Glutamatergic neuron (in vitro differentiated cells): ENCODE measurements at regions not wholly inside any gene's neighbourhood (a gene's known extent, or its start where the extent isn't known, plus 50 kb on each side); places are given as distances from the start of the nearest gene placed in this dataset.

Source experiments
- DNase-seq: peaks from one replicate; pipeline ENCODE4 v3.0.0; 2022
- H3K27ac Mint-ChIP-seq: one replicate; pipeline ENCODE4 v1.8.0; 2020; ENCODE audit warnings: mild to moderate bottlenecking, mixed read lengths, inconsistent platforms; ENCODE audit not compliant: unreplicated experiment
- H3K27me3 Mint-ChIP-seq: one replicate; pipeline ENCODE4 v1.8.0; 2020; ENCODE audit warnings: mild to moderate bottlenecking, moderate library complexity, mixed read lengths, inconsistent platforms; ENCODE audit not compliant: unreplicated experiment
- H3K36me3 Mint-ChIP-seq: one replicate; pipeline ENCODE4 v1.8.0; 2020; ENCODE audit warnings: mild to moderate bottlenecking, mixed read lengths, inconsistent platforms; ENCODE audit not compliant: unreplicated experiment
- H3K4me1 Mint-ChIP-seq: one replicate; pipeline ENCODE4 v1.8.0; 2020; ENCODE audit warnings: mild to moderate bottlenecking, low read depth, mixed read lengths, inconsistent platforms; ENCODE audit not compliant: unreplicated experiment
- H3K4me3 Mint-ChIP-seq: one replicate; pipeline ENCODE4 v1.8.0; 2020; ENCODE audit warnings: mild to moderate bottlenecking, mixed read lengths, inconsistent platforms; ENCODE audit not compliant: unreplicated experiment
- H3K9me3 Mint-ChIP-seq: one replicate; pipeline ENCODE4 v1.8.0; 2020; ENCODE audit warnings: mild to moderate bottlenecking, moderate library complexity, mixed read lengths, inconsistent platforms; ENCODE audit not compliant: unreplicated experiment
- TF ChIP-seq, protein P1 (sequence below): fragments of 200-600 bp; sonication (generic); IDR thresholded peaks from one replicate; pipeline ENCODE4 v1.5.0; 2021; ENCODE audit not compliant: partially characterized antibody, unreplicated experiment

DNA sequence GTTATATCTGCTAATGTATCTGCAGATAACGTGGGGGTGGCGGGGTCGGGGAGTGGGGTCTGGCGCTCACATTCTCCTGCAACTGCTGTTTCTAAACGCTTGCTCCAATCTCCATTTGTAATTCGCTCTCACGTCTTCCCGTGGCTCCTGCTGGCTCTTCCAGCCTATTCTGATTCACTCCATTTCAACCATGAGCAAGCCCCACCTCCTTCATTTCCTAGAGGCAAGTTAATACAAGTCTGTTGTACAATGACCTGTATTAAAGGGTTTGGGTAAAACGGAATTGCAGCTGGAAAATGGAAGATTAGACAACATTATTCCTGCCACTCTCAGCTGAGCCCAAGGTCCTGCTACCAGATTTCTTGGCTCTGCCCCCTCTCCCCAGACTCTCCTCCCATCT, 132.3 kb downstream of the CSNK2A3 start:
- no peaks in the 10 kb centered on the region for H3K9me3 Mint-ChIP-seq
- TF ChIP-seq, protein P1, sequence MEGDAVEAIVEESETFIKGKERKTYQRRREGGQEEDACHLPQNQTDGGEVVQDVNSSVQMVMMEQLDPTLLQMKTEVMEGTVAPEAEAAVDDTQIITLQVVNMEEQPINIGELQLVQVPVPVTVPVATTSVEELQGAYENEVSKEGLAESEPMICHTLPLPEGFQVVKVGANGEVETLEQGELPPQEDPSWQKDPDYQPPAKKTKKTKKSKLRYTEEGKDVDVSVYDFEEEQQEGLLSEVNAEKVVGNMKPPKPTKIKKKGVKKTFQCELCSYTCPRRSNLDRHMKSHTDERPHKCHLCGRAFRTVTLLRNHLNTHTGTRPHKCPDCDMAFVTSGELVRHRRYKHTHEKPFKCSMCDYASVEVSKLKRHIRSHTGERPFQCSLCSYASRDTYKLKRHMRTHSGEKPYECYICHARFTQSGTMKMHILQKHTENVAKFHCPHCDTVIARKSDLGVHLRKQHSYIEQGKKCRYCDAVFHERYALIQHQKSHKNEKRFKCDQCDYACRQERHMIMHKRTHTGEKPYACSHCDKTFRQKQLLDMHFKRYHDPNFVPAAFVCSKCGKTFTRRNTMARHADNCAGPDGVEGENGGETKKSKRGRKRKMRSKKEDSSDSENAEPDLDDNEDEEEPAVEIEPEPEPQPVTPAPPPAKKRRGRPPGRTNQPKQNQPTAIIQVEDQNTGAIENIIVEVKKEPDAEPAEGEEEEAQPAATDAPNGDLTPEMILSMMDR = no peak
- no peaks in the 10 kb centered on the region for H3K4me1 Mint-ChIP-seq
- DNase-seq = no peak
- no peak overlapping the region for H3K4me3 Mint-ChIP-seq
- no peaks in the 10 kb centered on the region for H3K27me3 Mint-ChIP-seq
- no peaks in the 10 kb centered on the region for H3K36me3 Mint-ChIP-seq
- H3K27ac Mint-ChIP-seq = no peak overlapping the region

DNA sequence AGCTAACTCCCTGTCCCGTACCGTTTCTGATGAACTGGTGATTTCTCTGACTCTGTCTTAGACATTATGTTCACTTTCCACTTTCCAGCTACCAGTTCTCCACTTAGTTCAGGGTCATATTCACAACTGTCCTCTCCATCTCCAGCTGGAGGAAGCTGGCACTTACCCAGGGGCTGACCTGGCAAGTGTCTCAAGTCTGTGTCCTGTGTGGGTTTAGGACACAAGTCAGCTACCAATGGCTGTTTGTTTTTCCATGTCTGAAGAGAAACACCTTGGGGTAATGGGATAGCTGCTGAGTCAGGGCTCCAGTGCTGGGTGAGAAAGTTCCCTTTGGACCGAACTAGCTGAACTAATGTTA, 134.4 kb downstream of the CSNK2A3 start:
- TF ChIP-seq, protein P1 = no peak
- Mint-ChIP-seq H3K36me3 (no peaks in the 10 kb centered on the region), H3K4me3 (no peak overlapping the region), H3K27ac (no peak overlapping the region), H3K9me3 (no peaks in the 10 kb centered on the region), H3K4me1 (no peaks in the 10 kb centered on the region), H3K27me3 (peaks cover 4% of the 10 kb centered on the region)
- DNase-seq = no peak

DNA sequence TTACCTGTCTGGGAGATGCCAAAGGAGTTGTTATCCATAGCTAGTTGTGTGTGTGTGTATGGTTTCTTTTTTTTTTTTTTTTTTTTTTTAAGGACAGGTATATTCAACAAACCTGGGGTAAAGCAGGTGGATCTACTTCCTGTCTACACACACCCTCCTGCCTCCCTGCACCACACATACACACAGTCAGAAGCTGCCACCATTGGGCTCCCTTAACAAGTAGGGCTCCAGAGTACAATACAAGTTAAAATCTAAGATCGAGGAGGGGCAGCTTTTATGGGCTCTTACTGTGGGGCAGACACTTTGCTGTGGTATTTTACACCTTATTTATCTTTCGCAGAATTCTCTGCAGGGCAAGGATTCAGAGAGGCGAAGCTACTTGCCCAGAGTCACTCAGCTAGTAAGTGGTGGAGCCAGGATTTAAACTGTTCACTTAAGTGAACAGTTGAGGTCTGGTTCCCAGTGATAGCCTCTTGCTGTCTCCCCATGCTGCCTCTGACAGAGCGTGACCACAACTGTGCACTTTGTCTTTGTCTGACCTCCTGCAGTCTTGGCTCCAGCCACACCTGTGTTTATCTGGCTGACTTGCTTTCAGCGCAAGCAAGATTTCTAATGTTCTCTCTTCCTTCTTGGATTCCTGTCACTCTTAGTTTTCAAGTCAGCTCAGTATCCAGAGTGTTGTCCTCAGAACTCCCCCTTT, 135.0 kb downstream of the CSNK2A3 start:
- no peak overlapping the region for H3K4me3 Mint-ChIP-seq
- H3K27ac Mint-ChIP-seq = no peak overlapping the region
- peaks cover 4% of the 10 kb centered on the region for H3K27me3 Mint-ChIP-seq
- H3K4me1 Mint-ChIP-seq = no peaks in the 10 kb centered on the region
- TF ChIP-seq, protein P1 = no peak
- H3K36me3 Mint-ChIP-seq = no peaks in the 10 kb centered on the region
- no peaks in the 10 kb centered on the region for H3K9me3 Mint-ChIP-seq
- no peak for DNase-seq

DNA sequence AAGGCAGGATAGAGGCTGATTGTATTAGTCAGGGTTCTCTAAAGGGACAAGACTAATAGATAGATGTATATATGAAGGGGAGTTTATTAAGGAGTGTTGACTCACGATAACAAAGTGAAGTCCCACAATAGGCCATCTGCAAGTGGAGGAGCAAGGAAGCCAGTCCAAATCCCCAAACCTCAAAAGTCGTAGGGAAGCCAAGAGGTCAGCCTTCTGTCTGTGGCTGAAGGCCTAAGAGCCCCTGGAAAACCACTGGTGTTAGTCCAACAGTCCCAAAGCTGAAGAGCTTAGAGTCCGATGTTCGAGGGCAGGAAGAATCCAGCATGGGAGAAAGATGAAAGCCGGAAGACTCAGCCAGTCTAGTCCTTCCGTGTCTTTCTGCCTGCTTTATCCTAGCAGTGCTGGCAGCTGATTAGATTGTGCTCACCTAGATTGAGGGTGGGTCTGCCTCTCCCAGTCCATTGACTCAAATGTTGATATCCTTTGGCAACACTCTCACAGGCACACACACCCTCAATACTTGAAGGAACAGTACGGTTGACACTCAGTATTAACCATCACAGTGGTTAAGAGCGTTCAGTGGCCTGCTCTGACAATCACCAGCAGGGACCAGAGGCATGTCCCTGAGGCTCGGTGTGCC, 135.6 kb downstream of the CSNK2A3 start:
- H3K36me3 Mint-ChIP-seq = no peaks in the 10 kb centered on the region
- H3K9me3 Mint-ChIP-seq = no peaks in the 10 kb centered on the region
- no peak overlapping the region for H3K27ac Mint-ChIP-seq
- no peak overlapping the region for H3K4me3 Mint-ChIP-seq
- TF ChIP-seq, protein P1 = no peak
- H3K4me1 Mint-ChIP-seq = no peaks in the 10 kb centered on the region
- DNase-seq = no peak
- peaks cover 4% of the 10 kb centered on the region for H3K27me3 Mint-ChIP-seq

DNA sequence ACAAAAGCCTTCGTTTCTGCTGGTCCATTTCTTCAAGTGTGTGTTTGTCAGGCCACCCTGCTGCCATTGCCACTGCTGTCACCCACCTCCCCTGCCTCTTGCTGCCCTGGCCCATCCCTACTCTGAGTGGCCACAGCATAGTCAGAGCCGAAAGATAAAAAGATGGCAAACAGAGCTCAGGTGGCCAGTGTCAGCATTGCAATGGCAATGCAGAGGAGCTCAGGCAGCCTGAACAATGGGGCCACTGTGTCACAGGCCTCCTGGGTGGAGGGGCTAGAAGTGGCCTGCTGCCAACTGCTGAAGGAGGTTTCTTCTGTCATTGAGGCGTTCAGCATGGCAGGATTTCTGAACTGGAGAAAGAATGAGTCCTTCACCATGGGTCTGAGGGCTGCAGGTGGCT, 137.1 kb downstream of the CSNK2A3 start:
- TF ChIP-seq, protein P1 = no peak
- Mint-ChIP-seq H3K4me1 (peaks cover 6% of the 10 kb centered on the region), H3K4me3 (no peak overlapping the region), H3K27ac (no peak overlapping the region), H3K36me3 (no peaks in the 10 kb centered on the region), H3K27me3 (peaks cover 4% of the 10 kb centered on the region), H3K9me3 (no peaks in the 10 kb centered on the region)
- DNase-seq = no peak
